Activated T-helper 1 cell treated with Interleukin-2 at 50 U/mL for 16 hours (primary cell): ENCODE measurements at regions not wholly inside any gene's neighbourhood (a gene's known extent, or its start where the extent isn't known, plus 50 kb on each side); places are given as distances from the start of the nearest gene placed in this dataset.
"Not testable (repeated sequence)": the region's sequence is repeated elsewhere in the genome, so short reads cannot be mapped to it uniquely, and the experiment has no call there.

Source experiments
- DNase-seq: peaks from one replicate; pipeline ENCODE4 v3.0.0-alpha.2; 2020; ENCODE audit warnings: low read depth

- not testable (repeated sequence) for DNase-seq
Observed at GRCh38 chr17:22310292-22310691, 618.0 kb downstream of the KCNJ18 start.

GRCh38 chr17:22310717-22311686 lies 618.7 kb downstream of the KCNJ18 start:
- no peak for DNase-seq

- not testable (repeated sequence) for DNase-seq
Observed at GRCh38 chr17:22321001-22321400, 628.7 kb downstream of the KCNJ18 start.

- DNase-seq, result not testable (repeated sequence)
Observed at GRCh38 chr17:22322893-22323550, 630.7 kb downstream of the KCNJ18 start.

- DNase-seq, result no peak
Observed at GRCh38 chr17:22337467-22337866, 645.1 kb downstream of the KCNJ18 start.

DNA sequence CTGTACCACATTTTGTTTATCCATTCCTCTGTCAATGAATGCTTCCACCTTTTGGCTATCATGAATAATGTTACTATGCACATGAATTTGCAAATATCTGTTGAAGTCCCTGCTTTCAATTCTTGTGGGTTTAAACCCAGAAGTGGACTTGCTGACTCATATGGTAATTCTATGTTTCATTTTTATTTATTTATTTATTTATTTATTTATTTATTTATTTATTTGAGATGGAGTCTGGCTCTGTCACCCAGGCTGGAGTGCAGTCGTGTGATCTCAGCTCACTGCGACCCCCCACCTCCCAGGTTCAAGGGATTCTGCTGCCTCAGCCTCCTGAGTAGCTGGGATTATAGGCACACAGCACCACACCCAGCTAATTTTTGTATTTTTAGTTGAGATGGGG lies 664.3 kb downstream of the KCNJ18 start:
- not testable (repeated sequence) for DNase-seq

DNA sequence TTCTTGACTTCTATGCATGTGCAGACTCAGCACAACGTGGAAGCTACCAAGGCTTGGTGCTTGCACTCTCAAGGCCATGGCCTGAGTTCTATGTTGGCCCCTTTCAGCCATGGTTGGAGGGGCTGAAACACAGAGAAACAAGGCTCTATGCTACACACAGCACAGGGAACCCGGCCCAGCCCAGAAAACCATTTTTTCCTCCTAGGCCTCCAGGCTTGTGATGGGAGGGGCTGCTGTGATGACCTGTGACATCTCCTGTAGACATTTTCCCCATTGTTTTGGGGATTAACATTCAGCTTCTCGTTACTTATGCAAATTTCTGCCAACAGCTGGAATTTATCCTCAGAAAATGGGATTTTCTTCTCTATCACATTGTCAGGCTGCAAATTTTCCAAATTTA lies 678.7 kb downstream of the KCNJ18 start:
- not testable (repeated sequence) for DNase-seq

- DNase-seq, result no peak
Observed at GRCh38 chr17:22373911-22374310, 681.6 kb downstream of the KCNJ18 start.

- no peak for DNase-seq
Observed at GRCh38 chr17:22374741-22375140, 682.4 kb downstream of the KCNJ18 start.

- DNase-seq, result not testable (repeated sequence)
Observed at GRCh38 chr17:22376747-22377146, 684.4 kb downstream of the KCNJ18 start.

- not testable (repeated sequence) for DNase-seq
Observed at GRCh38 chr17:22378748-22379147, 686.4 kb downstream of the KCNJ18 start.

- DNase-seq, result not testable (repeated sequence)
Observed at GRCh38 chr17:22381589-22381988, 689.3 kb downstream of the KCNJ18 start.

GRCh38 chr17:22383772-22384460 lies 691.6 kb downstream of the KCNJ18 start:
- not testable (repeated sequence) for DNase-seq

GRCh38 chr17:22384461-22384800 lies 692.1 kb downstream of the KCNJ18 start:
- not testable (repeated sequence) for DNase-seq

- DNase-seq, result not testable (repeated sequence)
Observed at GRCh38 chr17:22398446-22398845, 706.1 kb downstream of the KCNJ18 start.

GRCh38 chr17:22399037-22399436 lies 706.7 kb downstream of the KCNJ18 start:
- not testable (repeated sequence) for DNase-seq

DNA sequence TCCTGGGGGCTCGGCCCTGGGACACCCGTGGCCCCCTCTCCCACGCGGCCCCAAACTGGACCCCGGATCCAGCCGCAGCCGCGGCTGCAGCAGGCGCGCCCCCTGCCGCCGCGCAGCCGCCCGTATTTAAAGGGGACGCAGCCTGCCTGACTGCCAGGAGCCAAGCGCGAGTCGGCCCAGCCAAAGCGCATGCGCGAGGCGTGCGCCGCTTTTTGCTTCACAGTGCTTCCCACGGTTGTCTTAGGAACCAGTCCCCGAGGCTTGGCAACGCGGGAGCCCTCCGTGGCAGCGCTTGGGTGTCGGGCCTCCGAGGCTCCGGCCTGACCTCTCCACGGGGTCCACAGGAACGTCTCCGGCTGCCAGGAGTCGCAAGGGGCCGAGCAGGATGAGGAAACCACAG lies 712.8 kb downstream of the KCNJ18 start:
- DNase-seq, result peak; percentile 10

GRCh38 chr17:22409160-22409751 lies 716.9 kb downstream of the KCNJ18 start:
- DNase-seq, result no peak

GRCh38 chr17:22410136-22410535 lies 717.8 kb downstream of the KCNJ18 start:
- DNase-seq, result no peak

DNA sequence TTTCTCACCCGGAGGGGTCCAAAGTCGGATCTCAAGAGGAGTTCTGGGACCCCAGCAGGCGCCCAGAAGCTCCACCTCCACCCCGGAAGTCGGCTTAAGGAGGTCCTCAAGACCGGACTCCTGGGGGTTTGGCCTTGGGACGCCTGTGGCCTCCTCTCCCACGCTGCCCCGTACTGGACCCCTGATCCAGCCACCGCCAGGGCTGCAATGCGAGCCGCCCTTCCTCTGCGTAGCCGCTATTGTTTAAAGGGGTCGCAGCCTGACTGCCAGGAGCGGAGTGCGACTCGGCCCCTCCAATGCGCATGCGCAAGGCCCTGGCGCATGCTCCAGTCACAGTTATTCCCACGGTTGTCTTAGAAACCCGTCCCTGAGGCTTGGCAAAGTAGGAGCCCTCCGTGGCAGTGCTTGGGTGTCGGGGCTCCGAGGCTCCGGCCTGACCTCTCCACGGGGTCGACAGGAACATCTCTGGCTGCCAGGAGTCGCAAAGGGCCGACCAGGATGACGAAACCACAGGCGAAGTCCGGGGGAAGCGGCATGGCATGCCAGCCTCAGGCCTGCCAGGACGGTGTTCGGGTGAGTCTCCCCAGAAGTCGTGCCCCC lies 719.0 kb downstream of the KCNJ18 start:
- DNase-seq, result no peak

DNA sequence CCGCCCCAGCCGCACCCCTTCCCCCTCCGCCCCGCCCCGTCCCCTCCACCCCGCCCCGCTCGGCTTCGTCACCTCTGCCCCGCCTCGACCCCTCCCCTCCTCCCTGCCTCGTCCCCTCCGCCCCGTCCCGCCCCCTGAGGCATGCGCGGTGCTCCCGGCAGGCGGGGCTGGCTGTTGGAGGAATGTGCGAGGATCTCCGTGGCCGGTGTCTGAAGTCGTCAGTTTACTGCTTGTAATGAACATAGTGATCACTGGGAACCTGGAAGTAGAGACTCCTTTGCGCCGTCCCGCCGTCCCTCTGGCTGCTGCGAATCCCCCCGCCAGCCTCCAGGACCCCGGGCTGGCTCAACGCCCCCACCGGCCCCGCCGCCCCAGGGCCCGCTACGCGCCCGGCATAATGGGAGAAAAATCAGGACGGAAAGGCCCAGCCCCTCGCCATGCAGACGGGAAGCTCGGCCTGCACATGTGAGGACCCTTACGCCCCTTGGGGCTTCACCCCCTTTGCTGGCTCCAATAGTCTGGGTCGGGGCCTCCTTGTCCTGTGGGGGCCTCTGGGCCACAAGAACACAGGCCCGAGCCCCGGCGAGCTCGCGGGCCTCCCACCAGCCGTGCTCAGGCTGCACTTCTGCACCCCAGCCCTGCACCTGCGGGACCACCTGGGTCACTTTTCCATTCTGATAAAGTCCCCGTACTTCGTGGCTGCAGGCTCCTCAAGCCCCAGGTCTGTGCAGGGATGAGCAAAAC lies 743.1 kb downstream of the KCNJ18 start:
- DNase-seq, result no peak
